Mesothelial cell of epicardium (in vitro differentiated cells): ENCODE measurements at regions not wholly inside any gene's neighbourhood (a gene's known extent, or its start where the extent isn't known, plus 50 kb on each side); places are given as distances from the start of the nearest gene placed in this dataset.

Experiments used
- DNase-seq, 2 experiments: peaks; one replicate each; pipeline ENCODE4 v3.0.0; 2021; ENCODE audit warnings: low spot score in 2 of 2; ENCODE audit not compliant: unreplicated experiment in 2 of 2
- H3K27ac Mint-ChIP-seq: 2 replicates; pipeline ENCODE4 v1.8.0; 2021; ENCODE audit warnings: mixed read lengths
- H3K27me3 Mint-ChIP-seq: 2 replicates; pipeline ENCODE4 v1.8.0; 2021; ENCODE audit warnings: low read depth, mixed read lengths
- H3K36me3 Mint-ChIP-seq: 2 replicates; pipeline ENCODE4 v1.8.0; 2021; ENCODE audit warnings: mixed read lengths
- H3K4me1 Mint-ChIP-seq: 2 replicates; pipeline ENCODE4 v1.8.0; 2021; ENCODE audit warnings: mixed read lengths
- H3K4me3 Mint-ChIP-seq: 2 replicates; pipeline ENCODE4 v1.8.0; 2021; ENCODE audit warnings: mild to moderate bottlenecking, moderate library complexity, mixed read lengths
- H3K9me3 Mint-ChIP-seq: 2 replicates; pipeline ENCODE4 v1.8.0; 2021; ENCODE audit warnings: mixed read lengths
- CTCF ChIP-seq: fragments of 200-600 bp; sonication (generic); IDR thresholded peaks from one replicate; pipeline ENCODE4 v1.5.0; 2021; ENCODE audit warnings: antibody characterized with exemption; ENCODE audit not compliant: unreplicated experiment

- Mint-ChIP-seq H3K4me3 (no peak overlapping the region), H3K36me3 (no peaks in the 10 kb centered on the region), H3K4me1 (no peaks in the 10 kb centered on the region), H3K27me3 (peaks cover 25% of the 10 kb centered on the region), H3K9me3 (peaks cover 3% of the 10 kb centered on the region), H3K27ac (no peak overlapping the region)
- TF ChIP-seq CTCF, result no peak
- DNase-seq, result no peak
Measured at GRCh38 chr20:58017970-58018530, 210.4 kb downstream of the ANKRD60 start.

- no peak for TF ChIP-seq CTCF
- no peaks in the 10 kb centered on the region for H3K36me3 Mint-ChIP-seq
- peaks cover 25% of the 10 kb centered on the region for H3K27me3 Mint-ChIP-seq
- peaks cover 3% of the 10 kb centered on the region for H3K9me3 Mint-ChIP-seq
- H3K27ac Mint-ChIP-seq, result no peak overlapping the region
- H3K4me3 Mint-ChIP-seq, result no peak overlapping the region
- DNase-seq, result no peak
- H3K4me1 Mint-ChIP-seq, result no peaks in the 10 kb centered on the region
Measured at GRCh38 chr20:58017231-58017969, 211.1 kb downstream of the ANKRD60 start.

GRCh38 chr20:58016779-58017178 lies 211.7 kb downstream of the ANKRD60 start:
- H3K4me1 Mint-ChIP-seq, result no peaks in the 10 kb centered on the region

GRCh38 chr20:58014628-58015315 lies 213.7 kb downstream of the ANKRD60 start:
- Mint-ChIP-seq H3K4me3 (no peak overlapping the region), H3K4me1 (no peaks in the 10 kb centered on the region), H3K27me3 (peaks cover 27% of the 10 kb centered on the region), H3K27ac (no peak overlapping the region), H3K9me3 (peaks cover 3% of the 10 kb centered on the region), H3K36me3 (no peaks in the 10 kb centered on the region)
- DNase-seq, result no peak
- no peak for TF ChIP-seq CTCF

More at GRCh38 chr20:58016779-58017178, 211.7 kb downstream of the ANKRD60 start:
- Mint-ChIP-seq H3K36me3 (no peaks in the 10 kb centered on the region), H3K9me3 (peaks cover 3% of the 10 kb centered on the region), H3K27ac (no peak overlapping the region), H3K27me3 (peaks cover 26% of the 10 kb centered on the region), H3K4me3 (no peak overlapping the region)
- TF ChIP-seq CTCF, result no peak
- no peak for DNase-seq

- Mint-ChIP-seq H3K4me1 (no peaks in the 10 kb centered on the region), H3K4me3 (no peak overlapping the region), H3K9me3 (peaks cover 3% of the 10 kb centered on the region), H3K27me3 (peaks cover 36% of the 10 kb centered on the region), H3K36me3 (no peaks in the 10 kb centered on the region), H3K27ac (no peak overlapping the region)
- TF ChIP-seq CTCF, result no peak
- DNase-seq, result no peak
Measured at GRCh38 chr20:58012731-58013510, 215.5 kb downstream of the ANKRD60 start.
